Sigmoid colon (tissue), 4 donors: ENCODE measurements at regions not wholly inside any gene's neighbourhood (a gene's known extent, or its start where the extent isn't known, plus 50 kb on each side); places are given as distances from the start of the nearest gene placed in this dataset.
"Not testable (repeated sequence)": the region's sequence is repeated elsewhere in the genome, so short reads cannot be mapped to it uniquely, and the experiment has no call there.

ENCODE experiments used
- POLR2AphosphoS5 ChIP-seq, 4 donors: sonication (generic); formaldehyde crosslinking; IDR thresholded peaks; one replicate each; pipeline ENCODE4 v1.6.1; 2017; ENCODE audit warnings: antibody characterized with exemption in 4 of 4
- TF ChIP-seq, protein P1 (sequence below), 4 experiments: fragments of 450-650 bp in 3 of 4; fragments of 200-600 bp in 1 of 4; IDR thresholded peaks; one replicate each; pipeline ENCODE4 v1.5.1; 2016 to 2019; ENCODE audit warnings: antibody characterized with exemption in 4 of 4, mild to moderate bottlenecking in 3 of 4, moderate library complexity in 2 of 4

DNA sequence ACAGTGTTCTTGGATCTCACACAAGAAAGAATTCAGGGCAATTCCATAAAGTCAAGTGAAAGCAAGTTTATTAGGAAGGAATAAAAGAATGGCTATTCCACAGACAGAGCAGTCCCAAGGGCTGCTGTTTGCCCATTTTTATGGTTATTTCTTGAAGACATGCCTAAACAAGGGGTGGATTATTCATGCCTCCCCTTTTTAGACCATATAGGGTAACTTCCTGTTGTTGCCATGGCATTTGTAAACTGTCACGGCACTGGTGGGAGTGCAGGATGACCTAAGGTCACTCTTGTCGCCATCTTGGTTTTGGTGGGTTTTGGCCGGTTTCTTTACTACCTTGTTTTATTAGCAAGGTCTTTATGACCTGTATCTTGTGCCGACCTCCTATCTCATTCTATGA lies 219.6 kb downstream of the RAB11FIP4 start:
- TF ChIP-seq POLR2AphosphoS5 (IDR thresholded peaks at IDR 0.05), result not testable (repeated sequence)
- TF ChIP-seq, protein P1, sequence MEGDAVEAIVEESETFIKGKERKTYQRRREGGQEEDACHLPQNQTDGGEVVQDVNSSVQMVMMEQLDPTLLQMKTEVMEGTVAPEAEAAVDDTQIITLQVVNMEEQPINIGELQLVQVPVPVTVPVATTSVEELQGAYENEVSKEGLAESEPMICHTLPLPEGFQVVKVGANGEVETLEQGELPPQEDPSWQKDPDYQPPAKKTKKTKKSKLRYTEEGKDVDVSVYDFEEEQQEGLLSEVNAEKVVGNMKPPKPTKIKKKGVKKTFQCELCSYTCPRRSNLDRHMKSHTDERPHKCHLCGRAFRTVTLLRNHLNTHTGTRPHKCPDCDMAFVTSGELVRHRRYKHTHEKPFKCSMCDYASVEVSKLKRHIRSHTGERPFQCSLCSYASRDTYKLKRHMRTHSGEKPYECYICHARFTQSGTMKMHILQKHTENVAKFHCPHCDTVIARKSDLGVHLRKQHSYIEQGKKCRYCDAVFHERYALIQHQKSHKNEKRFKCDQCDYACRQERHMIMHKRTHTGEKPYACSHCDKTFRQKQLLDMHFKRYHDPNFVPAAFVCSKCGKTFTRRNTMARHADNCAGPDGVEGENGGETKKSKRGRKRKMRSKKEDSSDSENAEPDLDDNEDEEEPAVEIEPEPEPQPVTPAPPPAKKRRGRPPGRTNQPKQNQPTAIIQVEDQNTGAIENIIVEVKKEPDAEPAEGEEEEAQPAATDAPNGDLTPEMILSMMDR (IDR thresholded peaks at IDR 0.05), result not testable (repeated sequence)
